SK-N-MC (cell line): ENCODE measurements at regions not wholly inside any gene's neighbourhood (a gene's known extent, or its start where the extent isn't known, plus 50 kb on each side); places are given as distances from the start of the nearest gene placed in this dataset.

Source experiments
- EZH2 ChIP-seq: fragments of 200-600 bp; sonication (generic); IDR thresholded peaks from one replicate; pipeline ENCODE4 v1.6.1; 2017; ENCODE audit warnings: antibody characterized with exemption
- POLR2AphosphoS5 ChIP-seq: IDR thresholded peaks from 2 replicates; pipeline ENCODE4 v1.6.1; 2012; ENCODE audit warnings: mild to moderate bottlenecking, low read depth, low read length, borderline replicate concordance

GRCh38 chr2:144011098-144011497 is 508.8 kb downstream of the ZEB2 start:
- TF ChIP-seq POLR2AphosphoS5, result no peak
- TF ChIP-seq EZH2, result no peak
